HEK293T (cell line): ENCODE measurements at regions not wholly inside any gene's neighbourhood (a gene's known extent, or its start where the extent isn't known, plus 50 kb on each side); places are given as distances from the start of the nearest gene placed in this dataset.

Source experiments
- ARNT ChIP-seq: fragments of 450-650 bp; IDR thresholded peaks from 2 replicates; pipeline ENCODE4 v1.6.1; 2017; ENCODE audit warnings: mild to moderate bottlenecking
- BHLHE40 ChIP-seq: fragments of 450-650 bp; IDR thresholded peaks from 2 replicates; pipeline ENCODE4 v1.6.1; 2016; ENCODE audit warnings: mild to moderate bottlenecking, moderate library complexity, borderline replicate concordance
- L3MBTL2 ChIP-seq: fragments of 450-650 bp; conservative IDR thresholded peaks from 2 replicates; pipeline ENCODE4 v1.6.1; 2016; ENCODE audit warnings: mild to moderate bottlenecking
- SP1 ChIP-seq: fragments of 450-650 bp; IDR thresholded peaks from 2 replicates; pipeline ENCODE4 v1.6.1; 2017

- TF ChIP-seq BHLHE40: no peak
- TF ChIP-seq ARNT: no peak
- TF ChIP-seq SP1: no peak
- TF ChIP-seq L3MBTL2: no peak
These were observed 189.2 kb upstream of the DIO3 start for GRCh38 chr14:101371799-101372793.
